Umbilical cord (tissue), 1 donor: ENCODE measurements at regions not wholly inside any gene's neighbourhood (a gene's known extent, or its start where the extent isn't known, plus 50 kb on each side); places are given as distances from the start of the nearest gene placed in this dataset.

Experiments used
- DNase-seq: peaks from one replicate; pipeline ENCODE4 v3.0.0-alpha.2; 2015; ENCODE audit warnings: low spot score

DNA sequence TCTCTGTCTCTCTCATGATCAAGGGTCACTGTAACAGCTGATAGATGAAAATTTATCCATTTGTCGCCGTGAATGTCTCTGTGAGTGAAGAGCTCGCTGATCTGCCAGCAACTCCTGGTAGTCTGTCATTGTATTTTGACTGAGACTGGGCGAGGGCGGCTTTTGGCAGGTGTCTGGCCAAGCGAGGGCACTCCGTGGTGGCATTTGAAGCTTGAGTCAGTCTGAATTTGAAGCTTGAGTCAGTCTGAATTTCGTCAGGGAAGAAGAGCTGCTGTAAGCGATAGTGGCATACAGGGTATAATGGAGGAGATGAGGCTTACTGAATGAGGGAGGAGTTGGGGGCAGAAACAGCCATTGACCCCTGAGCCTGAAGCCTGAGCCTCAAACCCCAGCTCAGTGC lies 56.8 kb upstream of the FAM181A start:
- DNase-seq = no peak

GRCh38 chr14:93869427-93869826 lies 57.7 kb upstream of the FAM181A start:
- no peak for DNase-seq

GRCh38 chr14:93868165-93868564 lies 59.0 kb upstream of the FAM181A start:
- DNase-seq = no peak

- peak; percentile 75 for DNase-seq
These were observed 64.9 kb upstream of the FAM181A start for GRCh38 chr14:93862265-93862664.

DNA sequence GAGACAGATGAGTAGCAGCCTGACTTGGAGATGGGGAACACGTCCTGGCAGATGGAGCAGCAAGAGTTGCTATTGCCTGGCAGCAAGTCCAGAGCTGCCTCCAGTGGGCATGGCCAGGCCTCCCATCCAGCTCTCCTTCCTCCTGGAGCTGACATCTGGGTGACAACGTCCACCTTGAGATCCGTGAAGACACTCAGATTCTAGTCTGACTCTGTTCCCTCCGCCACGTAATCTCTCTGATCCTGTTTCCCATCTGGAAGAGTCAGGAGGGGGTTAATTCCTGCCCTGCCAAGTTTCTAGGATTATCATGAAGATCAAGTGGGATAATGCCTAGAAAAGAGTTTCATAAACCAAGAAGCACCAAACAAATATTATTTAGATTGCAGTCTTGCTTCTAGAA lies 65.3 kb upstream of the FAM181A start:
- peak; percentile 80 for DNase-seq

- DNase-seq = peak; percentile 80
These were observed 67.2 kb upstream of the FAM181A start for GRCh38 chr14:93859957-93860356.

DNA sequence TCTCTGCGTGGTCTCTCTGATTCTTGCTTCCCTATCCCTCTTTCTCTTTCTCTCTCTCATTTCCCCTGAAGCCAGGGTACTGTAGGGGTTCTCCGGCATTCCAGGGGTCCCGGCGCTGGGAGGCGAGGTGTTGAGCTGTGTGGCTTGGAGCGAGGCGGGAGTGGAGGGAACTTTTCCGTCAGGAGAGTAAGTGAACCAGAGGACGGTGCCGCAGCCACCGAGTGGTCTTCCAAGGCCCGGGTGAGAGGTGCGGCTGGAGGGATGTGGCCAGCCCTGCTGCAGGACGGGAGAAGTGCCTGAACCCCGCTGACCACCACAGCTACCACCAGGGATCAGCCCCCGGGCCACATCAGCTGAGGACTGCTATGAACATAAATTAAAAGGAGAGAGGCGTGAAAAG lies 68.2 kb upstream of the FAM181A start:
- DNase-seq = no peak

GRCh38 chr14:93857500-93858283 lies 69.4 kb upstream of the PRIMA1 start:
- DNase-seq = peak; percentile 47

GRCh38 chr14:93857081-93857480 lies 68.8 kb upstream of the PRIMA1 start:
- no peak for DNase-seq

GRCh38 chr14:93855737-93856136 lies 67.5 kb upstream of the PRIMA1 start:
- no peak for DNase-seq

GRCh38 chr14:93847473-93847872 lies 59.2 kb upstream of the PRIMA1 start:
- DNase-seq = no peak

GRCh38 chr14:93838238-93838637 lies 50.0 kb upstream of the PRIMA1 start:
- DNase-seq = no peak
